ENCODE measurements at regions not wholly inside any gene's neighbourhood (a gene's known extent, or its start where the extent isn't known, plus 50 kb on each side); places are given as distances from the start of the nearest gene placed in this dataset.

DNA sequence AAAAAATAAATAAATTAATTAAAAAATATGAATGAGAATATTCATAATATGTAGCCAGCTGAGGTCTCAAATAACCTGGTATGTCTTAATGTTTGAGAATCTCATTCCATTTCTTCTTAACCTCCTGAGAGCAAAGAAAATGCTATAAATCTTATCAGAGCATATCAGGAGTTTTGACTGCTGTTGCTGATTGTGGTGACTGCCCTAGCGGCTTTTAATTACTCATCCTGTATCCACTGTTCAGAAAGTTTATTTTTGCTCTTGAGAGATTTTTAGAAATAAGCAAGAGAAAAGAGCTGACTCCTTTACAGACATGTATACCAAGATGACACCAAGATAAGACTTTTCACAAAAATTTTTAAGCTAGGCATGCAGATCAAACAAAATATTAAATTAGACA is 454.8 kb upstream of the CBLB start:
- H3K4me3 ChIP-seq, result no peak overlapping the region
- no peak overlapping the region for H3K27ac ChIP-seq
- no peaks in the 10 kb centered on the region for H3K36me3 ChIP-seq
- no peaks in the 10 kb centered on the region for H3K27me3 ChIP-seq
- no peak for DNase-seq
- H3K9me3 ChIP-seq, result peaks cover 4% of the 10 kb centered on the region
- H3K4me1 ChIP-seq, result no peaks in the 10 kb centered on the region
- intact Hi-C loops (cut with DNase I), result no loop called here
- TF ChIP-seq, protein P1, sequence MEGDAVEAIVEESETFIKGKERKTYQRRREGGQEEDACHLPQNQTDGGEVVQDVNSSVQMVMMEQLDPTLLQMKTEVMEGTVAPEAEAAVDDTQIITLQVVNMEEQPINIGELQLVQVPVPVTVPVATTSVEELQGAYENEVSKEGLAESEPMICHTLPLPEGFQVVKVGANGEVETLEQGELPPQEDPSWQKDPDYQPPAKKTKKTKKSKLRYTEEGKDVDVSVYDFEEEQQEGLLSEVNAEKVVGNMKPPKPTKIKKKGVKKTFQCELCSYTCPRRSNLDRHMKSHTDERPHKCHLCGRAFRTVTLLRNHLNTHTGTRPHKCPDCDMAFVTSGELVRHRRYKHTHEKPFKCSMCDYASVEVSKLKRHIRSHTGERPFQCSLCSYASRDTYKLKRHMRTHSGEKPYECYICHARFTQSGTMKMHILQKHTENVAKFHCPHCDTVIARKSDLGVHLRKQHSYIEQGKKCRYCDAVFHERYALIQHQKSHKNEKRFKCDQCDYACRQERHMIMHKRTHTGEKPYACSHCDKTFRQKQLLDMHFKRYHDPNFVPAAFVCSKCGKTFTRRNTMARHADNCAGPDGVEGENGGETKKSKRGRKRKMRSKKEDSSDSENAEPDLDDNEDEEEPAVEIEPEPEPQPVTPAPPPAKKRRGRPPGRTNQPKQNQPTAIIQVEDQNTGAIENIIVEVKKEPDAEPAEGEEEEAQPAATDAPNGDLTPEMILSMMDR (IDR thresholded peaks at IDR 0.05), result no peak
- ATAC-seq, result no peak

DNA sequence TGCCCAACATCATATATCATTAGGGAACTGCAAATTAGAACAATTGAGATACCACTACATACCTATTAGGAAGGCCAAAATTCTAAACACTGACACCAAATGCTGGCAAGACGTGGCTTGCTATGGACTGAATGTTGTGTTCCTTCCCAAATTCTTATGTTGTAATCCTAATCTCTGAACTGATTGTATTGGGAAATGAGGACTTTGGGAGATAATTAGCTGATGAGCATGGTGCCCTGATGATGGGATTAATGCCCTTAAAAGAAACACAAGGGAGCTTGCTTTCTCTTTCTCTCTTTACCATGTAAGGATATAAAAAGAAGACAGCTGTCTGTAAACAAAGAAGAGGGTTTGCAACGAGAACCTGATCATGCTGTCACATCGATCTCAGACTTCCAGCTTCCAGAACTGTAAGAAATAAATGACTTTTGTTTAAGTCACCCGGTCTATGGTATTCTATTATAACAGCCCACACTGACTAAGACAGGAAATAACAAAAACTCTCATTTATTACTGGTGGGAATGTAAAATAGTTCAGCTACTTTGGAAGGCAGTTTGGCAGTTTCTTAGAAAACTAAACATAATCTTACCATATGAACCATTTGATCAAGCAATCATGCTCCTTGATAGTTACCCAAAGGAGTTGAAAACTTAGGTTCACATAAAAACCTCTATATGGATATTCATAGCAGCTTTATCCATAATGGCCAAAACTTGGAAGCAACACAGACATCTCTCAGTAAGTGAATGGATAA is 458.3 kb upstream of the CBLB start:
- TF ChIP-seq, protein P1 (IDR thresholded peaks at IDR 0.05), result no peak
- Histone ChIP-seq H3K27ac (no peak overlapping the region), H3K4me3 (no peak overlapping the region), H3K36me3 (no peaks in the 10 kb centered on the region), H3K27me3 (no peaks in the 10 kb centered on the region), H3K9me3 (peaks cover 4% of the 10 kb centered on the region), H3K4me1 (no peaks in the 10 kb centered on the region)
- intact Hi-C loops (cut with DNase I), result no loop called here
- DNase-seq, result no peak
- ATAC-seq, result no peak

DNA sequence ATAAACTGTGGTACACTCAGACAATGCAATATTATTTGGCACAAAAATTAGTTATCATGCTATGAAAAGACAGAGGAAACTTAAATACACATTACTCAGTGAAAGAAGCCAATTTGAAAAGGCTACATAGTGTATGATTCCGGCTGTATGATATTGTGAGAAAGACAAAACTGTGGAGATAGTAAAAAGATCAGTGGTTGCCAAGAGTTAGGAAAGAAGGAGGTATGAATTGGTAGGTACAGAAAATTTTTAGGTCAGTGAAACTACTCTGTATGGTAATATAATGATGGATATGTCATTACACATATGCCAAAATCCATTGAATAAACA is 458.8 kb upstream of the CBLB start:
- intact Hi-C loops (cut with DNase I), result no loop called here
- TF ChIP-seq, protein P1 (IDR thresholded peaks at IDR 0.05), result no peak
- no peak for DNase-seq

DNA sequence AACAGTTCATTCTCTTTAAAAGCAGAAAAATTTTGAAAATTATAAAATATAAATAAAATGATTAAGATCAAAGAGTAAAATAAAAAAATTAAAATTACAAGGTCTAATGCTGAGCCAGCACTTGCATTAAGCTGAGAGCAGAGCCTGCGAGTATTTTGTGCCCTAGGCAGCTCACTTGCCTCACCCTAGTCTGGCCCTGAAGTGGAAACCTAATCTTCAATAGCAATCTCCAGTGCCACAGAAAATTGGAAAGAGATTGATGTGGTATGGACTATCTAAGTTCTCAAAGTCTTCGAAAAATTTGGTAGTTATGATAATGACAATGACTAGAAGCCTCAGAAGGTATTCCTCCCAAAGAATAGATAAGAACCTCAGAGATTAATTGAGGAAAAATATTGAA is 459.4 kb upstream of the CBLB start:
- Histone ChIP-seq H3K9me3 (peaks cover 4% of the 10 kb centered on the region), H3K4me1 (no peaks in the 10 kb centered on the region), H3K4me3 (no peak overlapping the region), H3K27ac (no peak overlapping the region), H3K36me3 (no peaks in the 10 kb centered on the region), H3K27me3 (no peaks in the 10 kb centered on the region)
- ATAC-seq, result no peak
- intact Hi-C loops (cut with DNase I), result no loop called here
- no peak for DNase-seq
- TF ChIP-seq, protein P1 (IDR thresholded peaks at IDR 0.05), result no peak

More for the DNA sequence above, 458.8 kb upstream of the CBLB start:
- Histone ChIP-seq H3K36me3 (no peaks in the 10 kb centered on the region), H3K9me3 (peaks cover 4% of the 10 kb centered on the region), H3K27ac (no peak overlapping the region), H3K4me3 (no peak overlapping the region), H3K4me1 (no peaks in the 10 kb centered on the region), H3K27me3 (no peaks in the 10 kb centered on the region)
- ATAC-seq, result no peak

DNA sequence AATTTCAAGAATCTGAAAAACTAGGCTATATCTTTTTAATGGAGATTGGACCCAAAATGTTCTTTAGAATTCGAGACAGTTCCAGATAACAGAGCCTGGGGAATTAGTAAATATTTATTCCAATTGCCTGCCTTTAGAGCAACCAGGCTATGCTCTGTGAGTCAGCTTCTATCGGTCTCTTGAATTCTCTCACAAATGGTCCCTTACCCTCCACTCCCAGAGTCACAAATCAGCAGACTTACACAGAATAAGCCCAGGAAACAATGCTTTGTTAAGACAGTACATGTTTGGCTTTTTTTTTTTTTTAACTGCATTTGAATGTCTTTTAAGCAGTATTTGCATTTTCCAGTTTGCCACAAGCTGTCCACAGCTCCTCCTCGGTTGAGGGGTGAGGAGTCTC is 460.7 kb upstream of the CBLB start:
- intact Hi-C loops (cut with DNase I), result no loop called here
- Histone ChIP-seq H3K27me3 (no peaks in the 10 kb centered on the region), H3K4me1 (no peaks in the 10 kb centered on the region), H3K27ac (no peak overlapping the region), H3K4me3 (no peak overlapping the region), H3K36me3 (no peaks in the 10 kb centered on the region), H3K9me3 (peaks cover 2% of the 10 kb centered on the region)
- no peak for ATAC-seq
- no peak for DNase-seq
- TF ChIP-seq, protein P1 (IDR thresholded peaks at IDR 0.05), result no peak

DNA sequence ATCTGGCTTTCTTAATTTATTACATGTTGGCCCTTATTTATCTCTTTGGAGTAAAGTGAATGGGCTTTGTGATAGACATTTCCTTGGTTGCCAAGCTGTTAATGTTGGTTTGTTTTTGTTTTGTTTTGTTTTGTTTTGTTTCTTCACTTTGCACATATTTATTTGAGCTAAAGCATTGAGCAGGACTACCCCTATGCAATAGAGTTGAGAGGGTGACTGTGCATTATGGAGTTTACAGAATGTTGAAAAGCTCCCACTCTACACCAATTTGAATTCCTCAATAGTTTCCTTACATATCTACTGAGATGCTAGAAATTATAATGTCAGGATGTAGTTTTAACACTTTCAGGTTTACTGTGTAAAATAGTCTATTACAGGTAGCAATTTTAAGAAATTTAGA is 462.8 kb upstream of the CBLB start:
- no peak overlapping the region for H3K27ac ChIP-seq
- H3K27me3 ChIP-seq, result no peaks in the 10 kb centered on the region
- H3K36me3 ChIP-seq, result no peaks in the 10 kb centered on the region
- H3K4me3 ChIP-seq, result no peak overlapping the region
- ATAC-seq, result no peak
- H3K9me3 ChIP-seq, result no peaks in the 10 kb centered on the region
- TF ChIP-seq, protein P1 (IDR thresholded peaks at IDR 0.05), result no peak
- no peak for DNase-seq
- intact Hi-C loops (cut with DNase I), result no loop called here
- H3K4me1 ChIP-seq, result no peaks in the 10 kb centered on the region
